Coronary artery (tissue), 2 donors: ENCODE measurements at regions not wholly inside any gene's neighbourhood (a gene's known extent, or its start where the extent isn't known, plus 50 kb on each side); places are given as distances from the start of the nearest gene placed in this dataset.

Experiments used
- DNase-seq: peaks from one replicate; pipeline ENCODE4 v3.0.0-alpha.2; 2017; ENCODE audit warnings: low spot score
- H3K27ac ChIP-seq, 2 donors: fragments of 200-600 bp; sonication (generic); one replicate each; pipeline ENCODE4 v1.5.1; 2016 to 2019
- H3K4me3 ChIP-seq: fragments of 200-600 bp; sonication (generic); 2 replicates; pipeline ENCODE4 v1.5.1; 2016; ENCODE audit warnings: mild to moderate bottlenecking, moderate library complexity
- CTCF ChIP-seq: fragments of 200-600 bp; sonication (generic); IDR thresholded peaks from one replicate; pipeline ENCODE4 v1.5.1; 2019; ENCODE audit warnings: antibody characterized with exemption

GRCh38 chr4:125773502-125773901 is 458.7 kb downstream of the FAT4 start:
- Histone ChIP-seq H3K27ac (no peak overlapping the region), H3K4me3 (no peak overlapping the region)
- no peak for DNase-seq
- no peak for TF ChIP-seq CTCF

GRCh38 chr4:125773931-125774330 is 459.2 kb downstream of the FAT4 start:
- no peak for TF ChIP-seq CTCF
- DNase-seq, result no peak
- Histone ChIP-seq H3K27ac (no peak overlapping the region), H3K4me3 (no peak overlapping the region)

GRCh38 chr4:125776146-125776545 is 461.4 kb downstream of the FAT4 start:
- Histone ChIP-seq H3K4me3 (no peak overlapping the region), H3K27ac (no peak overlapping the region)
- no peak for TF ChIP-seq CTCF
- DNase-seq, result no peak

- Histone ChIP-seq H3K4me3 (no peak overlapping the region), H3K27ac (no peak overlapping the region)
- DNase-seq, result no peak
- TF ChIP-seq CTCF, result no peak
These were observed 465.4 kb downstream of the FAT4 start for GRCh38 chr4:125780164-125780563.

- TF ChIP-seq CTCF, result no peak
These were observed 466.0 kb downstream of the FAT4 start for GRCh38 chr4:125780747-125781146.

GRCh38 chr4:125781651-125782050 is 466.9 kb downstream of the FAT4 start:
- Histone ChIP-seq H3K4me3 (no peak overlapping the region), H3K27ac (no peak overlapping the region)
- no peak for DNase-seq
- no peak for TF ChIP-seq CTCF

More at GRCh38 chr4:125780747-125781146, 466.0 kb downstream of the FAT4 start:
- no peak overlapping the region for H3K4me3 ChIP-seq
- no peak for DNase-seq
- H3K27ac ChIP-seq, result no peak overlapping the region

- no peak for TF ChIP-seq CTCF
- H3K4me3 ChIP-seq, result no peak overlapping the region
- no peak overlapping the region for H3K27ac ChIP-seq
- DNase-seq, result no peak
These were observed 470.0 kb downstream of the FAT4 start for GRCh38 chr4:125784741-125785140.
